HG02973 (cell line): ENCODE measurements at regions not wholly inside any gene's neighbourhood (a gene's known extent, or its start where the extent isn't known, plus 50 kb on each side); places are given as distances from the start of the nearest gene placed in this dataset.

ENCODE experiments used
- ATAC-seq: cut with Tn5 transposase; IDR thresholded peaks from one replicate; pipeline ENCODE4 v1.9.1; 2021; ENCODE audit warnings: moderate library complexity; ENCODE audit not compliant: unreplicated experiment

DNA sequence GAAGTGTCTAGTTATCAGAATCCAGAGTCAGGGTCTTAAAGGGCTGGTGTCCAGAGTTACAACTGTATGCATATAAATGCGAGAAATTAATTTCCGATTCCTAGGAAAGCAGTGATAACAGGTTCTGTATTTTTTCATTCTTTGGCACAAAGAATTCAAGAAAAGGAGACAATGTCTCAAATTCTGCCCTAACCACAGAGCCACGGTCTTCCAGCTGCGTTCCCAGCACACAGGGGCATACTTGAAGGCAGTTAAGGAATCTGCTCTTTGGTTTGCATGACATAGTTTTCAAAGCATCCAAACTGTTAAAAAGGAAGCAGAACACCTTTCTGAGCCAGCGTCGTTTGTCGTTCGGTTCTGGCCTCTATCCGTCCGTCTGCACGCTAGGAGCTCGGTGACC lies 416.9 kb upstream of the MKI67 start:
- ATAC-seq, result no peak

DNA sequence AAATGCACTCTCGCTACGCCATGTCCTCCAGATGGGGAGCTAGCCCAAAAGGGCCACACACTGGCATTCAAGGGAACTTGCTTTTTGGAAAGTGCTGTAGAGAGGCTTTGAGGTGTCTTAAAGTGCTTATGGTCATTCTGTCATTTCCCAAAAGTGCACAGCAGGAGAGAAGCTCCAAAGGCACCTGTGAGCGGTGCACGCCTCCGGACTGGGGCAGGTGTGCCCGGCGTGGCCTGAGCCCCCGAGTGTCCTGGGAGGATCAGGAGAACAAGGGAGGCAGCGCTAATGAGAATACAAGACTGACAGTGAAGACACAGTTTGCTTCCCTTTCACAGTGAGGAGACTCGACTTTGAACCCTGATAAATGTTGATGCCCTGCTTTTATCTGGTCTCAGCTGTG lies 419.0 kb upstream of the MKI67 start:
- no peak for ATAC-seq

DNA sequence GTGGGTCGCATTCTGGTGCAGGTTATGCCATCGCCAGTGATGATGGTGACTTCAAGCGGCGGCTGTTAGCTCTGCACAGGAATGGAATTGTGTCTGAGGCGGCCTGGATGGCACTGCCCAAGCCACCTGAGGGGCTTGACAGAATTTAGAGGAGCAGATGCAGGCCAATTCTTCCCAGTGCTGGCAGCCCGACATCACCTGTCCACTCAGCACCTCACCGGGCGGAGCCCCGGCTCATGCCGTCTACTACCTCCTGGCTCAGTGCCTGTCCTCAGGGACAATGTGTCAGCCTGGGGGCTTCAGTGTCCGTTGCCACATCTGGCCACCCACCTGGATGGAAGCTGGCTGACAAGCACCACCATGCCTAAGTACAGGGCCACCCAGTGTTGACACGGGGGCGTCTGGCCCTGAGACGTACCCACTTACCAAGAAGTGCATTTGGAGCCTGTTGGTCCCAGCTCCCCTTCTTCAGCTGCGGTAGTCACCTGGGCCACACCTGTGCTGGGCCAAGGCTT lies 420.5 kb upstream of the MKI67 start:
- ATAC-seq, result no peak

DNA sequence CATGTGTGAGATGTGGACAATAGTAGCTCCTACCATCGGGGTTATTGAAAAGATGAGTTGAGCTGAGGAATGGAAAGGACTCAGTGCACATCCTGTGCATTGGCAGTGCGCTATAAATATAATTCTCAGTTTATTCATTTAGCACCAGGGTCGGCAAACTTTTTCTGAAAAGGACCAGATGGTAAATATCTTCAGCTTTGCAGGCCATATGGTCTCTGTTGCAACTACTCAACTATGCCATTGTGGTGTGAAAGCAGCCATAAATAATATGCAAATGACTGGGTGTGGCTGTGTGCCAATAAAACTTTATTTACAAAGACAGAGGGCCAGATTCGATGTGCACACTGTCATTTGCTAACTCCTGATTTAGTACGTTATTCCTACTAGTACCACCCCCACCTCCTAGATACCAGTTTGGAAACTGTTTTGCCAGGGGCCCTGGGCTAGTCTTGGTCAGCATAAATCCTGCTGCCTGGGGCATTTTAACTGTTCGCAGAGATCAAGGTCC lies 422.9 kb upstream of the MKI67 start:
- ATAC-seq, result no peak

GRCh38 chr10:128550045-128550444 lies 423.8 kb upstream of the MKI67 start:
- no peak for ATAC-seq

DNA sequence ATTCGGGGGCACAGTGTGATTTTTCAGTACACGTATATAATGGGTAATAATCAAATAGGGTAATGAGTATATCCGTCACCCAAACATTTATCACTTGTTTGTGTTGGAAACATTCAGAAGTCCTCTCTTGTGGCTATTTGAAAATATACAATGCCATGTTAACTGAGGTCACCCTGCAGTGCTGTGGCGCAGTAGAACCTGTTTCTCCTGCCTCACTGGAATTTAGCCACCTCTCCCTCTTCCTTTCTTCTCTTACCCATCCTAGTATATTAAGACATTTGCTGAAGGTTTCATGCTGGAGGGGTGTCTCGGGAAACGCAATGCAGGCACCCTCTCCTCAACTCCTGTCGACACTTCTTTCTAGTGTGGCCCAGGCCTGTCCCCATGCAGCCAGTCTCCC lies 425.3 kb upstream of the MKI67 start:
- ATAC-seq, result no peak

DNA sequence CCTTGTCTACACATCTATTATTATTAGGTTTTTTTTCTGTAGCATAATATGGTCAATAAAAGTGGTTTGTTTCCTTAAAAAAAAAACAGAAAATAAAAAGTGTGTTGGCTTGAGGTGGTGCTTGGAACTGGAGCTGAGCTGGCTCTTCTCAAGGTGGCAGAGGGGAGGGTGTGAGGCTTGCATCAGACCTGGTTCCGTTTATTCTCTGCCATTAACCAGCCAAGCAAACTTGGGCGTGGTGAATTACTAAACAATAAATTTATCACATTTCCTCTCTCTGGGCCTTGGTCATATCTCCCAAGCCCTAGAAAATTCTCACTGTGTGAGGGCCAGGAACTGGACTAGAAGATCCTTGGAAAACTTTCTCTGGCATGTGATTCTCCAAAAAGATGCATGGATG lies 427.5 kb upstream of the MKI67 start:
- ATAC-seq, result no peak

DNA sequence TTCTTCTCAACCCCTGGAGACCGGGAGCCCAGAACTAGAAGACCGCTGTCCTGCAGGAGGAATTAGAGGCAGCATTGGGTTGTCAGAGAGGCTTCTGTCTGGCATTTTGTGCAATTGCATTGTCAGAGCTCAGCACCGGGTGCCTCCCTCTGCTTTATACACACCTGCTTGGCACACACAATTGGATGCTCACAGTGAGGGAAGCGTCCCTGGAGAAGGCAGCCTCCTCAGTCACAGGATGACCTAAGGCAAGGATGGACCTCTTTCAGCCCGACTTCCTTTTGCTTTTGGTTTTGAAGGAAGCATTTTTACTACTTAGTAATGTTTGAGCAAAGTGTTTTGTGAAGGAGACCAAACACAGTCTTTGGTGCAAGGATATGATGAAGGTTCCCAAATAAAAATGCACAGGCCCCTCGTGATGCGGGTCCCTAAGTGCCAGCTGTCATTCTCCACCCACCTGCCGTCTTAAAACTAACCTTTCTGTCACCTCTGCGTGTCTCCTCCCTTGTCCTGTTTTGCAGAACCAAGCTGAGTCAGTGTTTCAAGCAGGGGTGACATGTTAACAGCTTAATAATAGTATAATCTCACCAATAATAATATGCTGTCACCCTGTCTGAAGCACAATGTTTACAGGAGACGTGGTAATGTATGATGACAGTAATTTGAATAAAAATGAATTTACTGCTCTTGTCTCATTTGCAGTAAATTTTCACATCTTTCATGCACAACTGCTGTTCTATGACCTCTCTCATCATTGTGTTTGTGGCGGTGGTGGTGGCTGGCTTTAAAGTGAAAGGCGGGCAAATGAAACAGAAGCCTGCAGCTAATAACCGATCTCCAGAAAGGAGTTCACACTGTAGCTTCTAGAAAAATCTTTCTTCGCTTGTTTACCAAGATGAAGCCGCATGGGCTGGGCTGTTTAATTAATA lies 430.2 kb upstream of the MKI67 start:
- ATAC-seq, result no peak

GRCh38 chr10:128557149-128557710 lies 431.0 kb upstream of the MKI67 start:
- no peak for ATAC-seq

- no peak for ATAC-seq
Measured at GRCh38 chr10:128560406-128560805, 434.2 kb upstream of the MKI67 start.

- no peak for ATAC-seq
Measured at GRCh38 chr10:128560993-128561392, 434.8 kb upstream of the MKI67 start.

- ATAC-seq, result no peak
Measured at GRCh38 chr10:128563387-128563786, 437.2 kb upstream of the MKI67 start.

DNA sequence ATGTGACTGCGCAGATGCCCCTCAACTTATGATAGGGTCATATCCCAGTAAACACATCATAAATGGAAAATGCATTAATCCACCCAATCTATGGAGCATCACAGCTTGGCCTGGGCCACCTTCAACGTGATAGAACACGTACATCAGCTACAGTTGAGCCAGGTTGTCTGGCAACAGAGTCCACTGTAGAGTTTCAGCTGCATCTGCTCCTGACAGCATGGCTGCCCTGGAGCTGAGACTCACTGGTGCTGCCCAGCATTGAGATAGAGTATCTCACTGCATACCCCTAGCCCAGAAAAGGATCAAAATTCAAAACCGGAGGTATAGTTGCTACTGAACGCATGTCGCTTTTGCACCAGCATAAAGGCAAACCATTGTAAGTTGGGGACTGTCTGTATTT lies 437.7 kb upstream of the MKI67 start:
- no peak for ATAC-seq

DNA sequence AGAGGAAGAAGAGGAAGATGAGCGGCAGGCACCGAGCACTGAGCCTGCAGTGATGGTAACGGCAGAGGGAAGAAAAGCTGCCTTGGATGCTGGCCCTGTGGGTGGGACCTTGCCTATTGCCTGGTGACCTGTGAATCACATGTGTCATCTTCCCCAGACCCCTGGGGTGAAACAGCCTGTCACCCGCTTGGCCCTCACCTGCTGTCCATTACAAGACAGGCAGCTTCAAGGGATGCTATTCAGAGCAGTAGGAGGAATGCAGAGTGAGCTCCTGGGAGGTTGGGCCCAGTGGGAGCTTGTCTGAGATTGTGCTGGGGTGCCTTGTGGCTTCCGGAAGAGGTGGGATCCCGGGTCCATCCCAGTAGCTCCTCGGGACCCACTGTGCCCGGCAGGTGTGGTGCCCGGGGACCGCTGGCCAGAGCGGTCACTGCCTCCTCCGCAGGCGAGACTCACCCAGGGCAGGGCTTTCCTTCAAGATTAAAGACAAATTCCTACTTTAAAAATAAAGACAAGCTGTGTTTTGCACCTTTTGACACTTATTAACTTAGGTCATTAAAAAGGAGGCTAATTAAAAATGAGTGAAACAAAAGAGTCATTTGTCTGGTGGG lies 440.2 kb upstream of the MKI67 start:
- no peak for ATAC-seq

DNA sequence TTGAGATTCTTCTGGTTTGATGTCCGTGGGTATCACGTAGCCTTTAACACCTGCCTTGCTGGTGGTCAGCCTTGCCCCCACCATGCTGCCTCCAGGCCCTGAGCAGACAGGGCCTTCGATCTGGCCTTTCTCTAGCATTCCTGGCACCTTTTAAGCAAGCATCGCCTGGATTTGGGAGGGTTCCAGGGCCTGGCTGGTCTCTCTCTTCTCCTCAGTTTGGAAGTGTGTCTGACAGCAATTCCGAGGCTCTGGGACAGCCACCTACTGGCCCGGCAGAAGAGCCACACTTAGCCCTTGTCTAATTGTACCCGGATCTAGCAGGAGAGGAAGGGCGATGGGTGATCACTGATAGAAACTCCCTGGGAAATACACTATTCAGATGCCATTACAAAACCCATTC lies 441.3 kb upstream of the MKI67 start:
- ATAC-seq, result no peak

DNA sequence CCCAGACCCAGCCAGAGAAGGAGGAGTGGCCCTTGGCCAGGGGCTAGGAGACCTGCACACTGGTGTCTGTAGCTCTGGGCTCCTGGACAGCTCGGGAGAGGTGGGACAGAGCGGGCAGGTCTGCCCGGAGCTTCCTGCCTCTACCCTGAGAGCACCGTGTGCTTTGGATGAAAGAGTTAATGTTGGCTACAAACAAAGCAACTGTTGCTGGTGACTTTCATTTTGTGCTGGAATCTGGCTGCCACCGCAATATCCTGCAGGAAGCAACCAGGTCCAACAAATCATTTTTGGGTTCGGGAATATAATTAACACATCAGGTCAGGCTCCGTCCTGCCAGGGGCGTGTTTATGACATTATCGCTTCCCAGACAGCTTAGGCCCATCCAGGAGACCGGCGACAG lies 441.8 kb upstream of the MKI67 start:
- no peak for ATAC-seq

- ATAC-seq, result no peak
Measured at GRCh38 chr10:128568491-128568890, 442.3 kb upstream of the MKI67 start.

DNA sequence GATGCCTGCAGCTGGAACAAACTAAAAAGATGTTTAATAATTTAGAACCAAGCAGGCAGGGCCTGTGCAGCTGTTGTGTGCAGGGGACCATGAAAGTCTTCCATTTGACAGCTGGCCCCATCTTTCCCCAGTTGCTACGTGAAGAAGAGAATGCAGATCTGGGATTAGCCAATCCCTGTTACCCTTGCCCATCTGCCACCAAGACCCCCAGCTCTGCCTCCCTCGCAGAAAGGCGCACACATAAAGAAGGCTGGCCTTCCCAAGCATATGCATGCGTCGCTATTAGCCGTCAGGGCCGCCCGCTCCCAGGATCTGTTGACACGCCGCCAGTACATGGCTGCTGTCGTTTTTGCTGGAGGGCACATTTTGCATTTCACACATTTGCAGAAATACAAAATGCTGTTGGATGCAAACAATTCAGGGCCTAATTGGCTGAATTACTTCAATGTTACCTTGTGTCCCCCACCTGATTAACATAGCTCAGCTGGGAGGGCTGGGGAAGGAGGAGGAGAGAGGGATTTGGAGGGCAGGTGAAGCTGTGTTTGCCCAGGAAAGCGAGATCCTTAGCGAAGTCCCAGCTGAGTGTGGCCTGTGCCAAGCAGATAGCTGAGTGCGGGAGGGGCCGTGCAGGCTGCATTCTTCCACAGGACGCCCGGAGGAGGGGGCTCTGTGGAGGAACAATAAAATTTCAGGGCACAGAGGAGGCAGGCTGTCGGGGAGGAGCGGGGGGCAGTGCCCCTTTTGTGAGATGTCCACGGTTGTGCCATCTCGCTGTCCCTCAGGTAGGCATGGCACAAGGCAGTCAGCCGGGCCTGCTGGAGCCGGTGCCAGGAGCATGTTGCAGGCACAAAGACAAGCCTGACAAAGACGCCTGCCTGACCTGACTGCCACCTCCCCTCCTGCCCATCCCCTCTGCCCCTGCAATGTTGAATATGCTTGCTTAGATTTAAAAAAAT lies 443.0 kb upstream of the MKI67 start:
- ATAC-seq, result no peak

GRCh38 chr10:128570319-128570995 lies 444.2 kb upstream of the MKI67 start:
- no peak for ATAC-seq

GRCh38 chr10:128571071-128571470 lies 444.8 kb upstream of the MKI67 start:
- ATAC-seq, result no peak
